ENCODE measurements at regions not wholly inside any gene's neighbourhood (a gene's known extent, or its start where the extent isn't known, plus 50 kb on each side); places are given as distances from the start of the nearest gene placed in this dataset.

- Histone ChIP-seq H3K36me3 (replicated peaks; ENCODE audit: low read depth, low read length) (no peaks in the 10 kb centered on the region), H3K4me3 (ENCODE audit: low read length) (no peak overlapping the region), H4K20me1 (ENCODE audit: insufficient read depth, low read length) (no peaks in the 10 kb centered on the region), H3K27me3 (ENCODE audit: low read depth, low read length) (no peaks in the 10 kb centered on the region), H3K9ac (ENCODE audit: low read length) (no peak overlapping the region), H3K9me3 (ENCODE audit: insufficient read depth, low read length) (no peaks in the 10 kb centered on the region), H3K27ac (ENCODE audit: low read length) (no peak overlapping the region), H3K79me2 (ENCODE audit: low read length) (no peaks in the 10 kb centered on the region), H3K4me2 (ENCODE audit: low read length) (no peak overlapping the region), H2AFZ (ENCODE audit: low read depth, low read length) (no peak overlapping the region), H3K4me1 (ENCODE audit: low read length) (no peaks in the 10 kb centered on the region)
- TF ChIP-seq EZH2phosphoT487 (IDR thresholded peaks at IDR 0.05; ENCODE audit: low read depth) (no peak), CTCF (IDR thresholded peaks at IDR 0.05; ENCODE audit: low read depth, low read length) (no peak)
Observed at GRCh38 chr9:93896496-93897033, 58.6 kb downstream of the BARX1 start.

- Histone ChIP-seq H4K20me1 (ENCODE audit: insufficient read depth, low read length) (no peaks in the 10 kb centered on the region), H3K9ac (ENCODE audit: low read length) (no peak overlapping the region), H3K27me3 (ENCODE audit: low read depth, low read length) (no peaks in the 10 kb centered on the region), H3K4me3 (ENCODE audit: low read length) (no peak overlapping the region), H3K79me2 (ENCODE audit: low read length) (no peaks in the 10 kb centered on the region), H3K4me2 (ENCODE audit: low read length) (no peak overlapping the region), H3K4me1 (ENCODE audit: low read length) (no peaks in the 10 kb centered on the region), H3K36me3 (replicated peaks; ENCODE audit: low read depth, low read length) (no peaks in the 10 kb centered on the region), H3K27ac (ENCODE audit: low read length) (no peak overlapping the region), H3K9me3 (ENCODE audit: insufficient read depth, low read length) (no peaks in the 10 kb centered on the region), H2AFZ (ENCODE audit: low read depth, low read length) (no peak overlapping the region)
- TF ChIP-seq CTCF (IDR thresholded peaks at IDR 0.05; ENCODE audit: low read depth, low read length) (no peak), EZH2phosphoT487 (IDR thresholded peaks at IDR 0.05; ENCODE audit: low read depth) (no peak)
Observed at GRCh38 chr9:93896093-93896492, 59.1 kb downstream of the BARX1 start.

GRCh38 chr9:93895535-93895934 lies 59.6 kb downstream of the BARX1 start:
- Histone ChIP-seq H3K27me3 (ENCODE audit: low read depth, low read length) (no peaks in the 10 kb centered on the region), H3K79me2 (ENCODE audit: low read length) (no peaks in the 10 kb centered on the region), H4K20me1 (ENCODE audit: insufficient read depth, low read length) (no peaks in the 10 kb centered on the region), H3K9me3 (ENCODE audit: insufficient read depth, low read length) (no peaks in the 10 kb centered on the region), H3K27ac (ENCODE audit: low read length) (no peak overlapping the region), H3K36me3 (replicated peaks; ENCODE audit: low read depth, low read length) (no peaks in the 10 kb centered on the region), H3K4me3 (ENCODE audit: low read length) (no peak overlapping the region), H2AFZ (ENCODE audit: low read depth, low read length) (no peak overlapping the region), H3K9ac (ENCODE audit: low read length) (no peak overlapping the region), H3K4me1 (ENCODE audit: low read length) (no peaks in the 10 kb centered on the region), H3K4me2 (ENCODE audit: low read length) (no peak overlapping the region)
- TF ChIP-seq CTCF (IDR thresholded peaks at IDR 0.05; ENCODE audit: low read depth, low read length) (no peak), EZH2phosphoT487 (IDR thresholded peaks at IDR 0.05; ENCODE audit: low read depth) (no peak)

- H3K4me2 ChIP-seq (ENCODE audit: low read length): no peak overlapping the region
Observed at GRCh38 chr9:93894691-93895079, 60.5 kb downstream of the BARX1 start.

More at GRCh38 chr9:93894691-93895079, 60.5 kb downstream of the BARX1 start:
- Histone ChIP-seq H3K4me1 (ENCODE audit: low read length) (no peaks in the 10 kb centered on the region), H4K20me1 (ENCODE audit: insufficient read depth, low read length) (no peaks in the 10 kb centered on the region), H3K36me3 (replicated peaks; ENCODE audit: low read depth, low read length) (no peaks in the 10 kb centered on the region), H3K79me2 (ENCODE audit: low read length) (no peaks in the 10 kb centered on the region), H3K9me3 (ENCODE audit: insufficient read depth, low read length) (no peaks in the 10 kb centered on the region), H3K27ac (ENCODE audit: low read length) (no peak overlapping the region), H3K27me3 (ENCODE audit: low read depth, low read length) (no peaks in the 10 kb centered on the region), H2AFZ (ENCODE audit: low read depth, low read length) (no peak overlapping the region), H3K9ac (ENCODE audit: low read length) (no peak overlapping the region), H3K4me3 (ENCODE audit: low read length) (no peak overlapping the region)
- TF ChIP-seq CTCF (IDR thresholded peaks at IDR 0.05; ENCODE audit: low read depth, low read length) (no peak), EZH2phosphoT487 (IDR thresholded peaks at IDR 0.05; ENCODE audit: low read depth) (no peak)
